SK-N-MC (cell line): ENCODE measurements at regions not wholly inside any gene's neighbourhood (a gene's known extent, or its start where the extent isn't known, plus 50 kb on each side); places are given as distances from the start of the nearest gene placed in this dataset.

Experiments used
- EZH2 ChIP-seq: fragments of 200-600 bp; sonication (generic); IDR thresholded peaks from one replicate; pipeline ENCODE4 v1.6.1; 2017; ENCODE audit warnings: antibody characterized with exemption
- FOXP2 ChIP-seq: optimal IDR thresholded peaks from 2 replicates; pipeline ENCODE3; 2011; ENCODE audit warnings: mild to moderate bottlenecking, moderate library complexity; ENCODE audit not compliant: insufficient read depth; ENCODE audit errors: extremely low read length, control extremely low read depth
- POLR2AphosphoS5 ChIP-seq: IDR thresholded peaks from 2 replicates; pipeline ENCODE4 v1.6.1; 2012; ENCODE audit warnings: mild to moderate bottlenecking, low read depth, low read length, borderline replicate concordance

- no peak for TF ChIP-seq EZH2
- no peak for TF ChIP-seq POLR2AphosphoS5
- TF ChIP-seq FOXP2: no peak
Measured at GRCh38 chr3:78420611-78421010, 1347.2 kb downstream of the ROBO1 start.
